NT2/D1 (cell line): ENCODE measurements at regions not wholly inside any gene's neighbourhood (a gene's known extent, or its start where the extent isn't known, plus 50 kb on each side); places are given as distances from the start of the nearest gene placed in this dataset.

Experiments
- SUZ12 ChIP-seq: IDR thresholded peaks from 2 replicates; pipeline ENCODE4 v1.6.1; 2011; ENCODE audit not compliant: insufficient read length, insufficient read depth; ENCODE audit errors: extremely low read depth
- YY1 ChIP-seq: IDR thresholded peaks from 2 replicates; pipeline ENCODE4 v1.6.1; 2011; ENCODE audit not compliant: insufficient read length, insufficient read depth
- ZNF274 ChIP-seq: IDR thresholded peaks from 2 replicates; pipeline ENCODE4 v1.6.1; 2011; ENCODE audit warnings: mild to moderate bottlenecking, low read depth, low read length

- TF ChIP-seq ZNF274: no peak
- TF ChIP-seq YY1: no peak
- TF ChIP-seq SUZ12: no peak
Measured at GRCh38 chr15:31217067-31217466, 109.6 kb upstream of the KLF13 start.
